ENCODE measurements at regions not wholly inside any gene's neighbourhood (a gene's known extent, or its start where the extent isn't known, plus 50 kb on each side); places are given as distances from the start of the nearest gene placed in this dataset.

DNA sequence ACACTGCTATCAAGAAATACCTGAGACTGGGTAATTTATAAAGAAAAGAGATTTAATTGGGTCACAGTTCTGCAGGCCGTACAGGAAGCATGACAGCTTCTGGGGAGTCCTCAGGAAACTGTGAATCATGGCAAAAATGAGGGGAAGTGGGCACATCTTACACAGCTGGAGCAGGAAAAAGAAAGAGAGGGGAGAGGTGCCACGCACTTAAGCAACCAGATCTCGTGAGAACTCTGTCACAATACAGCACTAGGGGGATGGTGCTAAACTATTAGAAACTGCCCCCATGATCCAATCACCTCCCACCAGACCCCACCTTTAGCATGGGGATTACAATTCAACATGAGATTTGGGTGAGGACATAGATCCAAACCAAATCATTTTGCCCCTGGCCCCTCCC lies 105.5 kb upstream of the CPLX2 start:
- DNase-seq (ENCODE audit: low spot score), result no peak

DNA sequence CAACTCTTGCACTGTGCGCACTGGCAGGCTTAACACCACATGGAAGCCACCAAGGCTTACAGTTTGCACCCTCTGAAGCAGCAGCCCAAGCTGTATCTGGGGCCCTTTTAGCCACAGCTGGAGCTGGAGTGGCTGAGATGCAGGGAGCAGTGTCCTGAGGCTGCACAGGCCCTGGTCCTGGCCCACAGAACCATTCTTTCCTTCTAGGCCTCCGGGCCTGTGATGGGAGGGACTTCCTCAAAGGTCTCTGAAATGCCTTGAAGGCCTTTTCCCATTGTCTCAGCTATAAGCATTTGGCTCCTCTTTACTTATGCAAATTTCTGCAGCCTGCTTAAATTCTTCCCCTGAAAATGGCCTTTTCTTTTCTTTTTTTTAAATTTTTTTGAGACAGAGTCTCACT lies 104.4 kb upstream of the CPLX2 start:
- no peak for DNase-seq (ENCODE audit: low spot score)

DNA sequence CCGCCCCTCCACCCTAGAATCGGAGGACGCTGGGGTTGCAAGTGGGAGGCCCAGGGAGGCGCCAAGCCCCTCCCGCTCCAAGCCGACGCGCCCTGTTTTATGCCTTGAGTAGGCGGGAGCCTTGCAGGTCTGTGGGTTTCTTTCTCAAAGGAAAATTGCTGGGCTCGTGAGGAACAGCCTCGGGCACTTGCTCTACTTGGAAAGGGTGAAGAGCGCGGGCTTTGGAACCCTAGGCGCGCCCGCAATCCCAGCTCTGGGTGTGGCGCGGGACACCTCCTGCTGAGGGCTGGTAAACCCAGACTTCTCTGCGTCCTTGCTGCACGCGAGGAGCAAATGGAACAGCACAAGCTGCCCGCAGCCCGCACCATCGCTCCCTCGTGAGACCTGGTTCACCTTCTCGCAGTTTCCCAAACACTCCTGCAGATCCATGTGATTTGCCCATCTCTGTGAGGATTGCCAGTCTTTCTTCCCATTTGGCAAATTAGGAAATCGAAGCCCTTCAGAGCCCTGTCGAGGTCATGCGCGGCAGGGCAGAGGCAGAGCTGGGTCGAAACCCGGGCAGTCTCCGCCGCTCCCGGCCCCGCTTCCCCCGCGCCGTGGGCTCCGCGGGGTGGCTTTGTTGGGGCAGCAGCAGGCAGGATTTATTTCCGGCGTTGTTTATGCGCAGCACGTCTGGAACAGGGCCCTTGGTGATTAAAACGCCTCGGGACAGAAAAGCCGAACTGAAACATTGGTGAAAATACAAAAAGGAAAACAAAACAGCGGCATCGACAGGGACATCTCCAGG lies 98.4 kb upstream of the CPLX2 start:
- no peak for DNase-seq (ENCODE audit: low spot score)

DNA sequence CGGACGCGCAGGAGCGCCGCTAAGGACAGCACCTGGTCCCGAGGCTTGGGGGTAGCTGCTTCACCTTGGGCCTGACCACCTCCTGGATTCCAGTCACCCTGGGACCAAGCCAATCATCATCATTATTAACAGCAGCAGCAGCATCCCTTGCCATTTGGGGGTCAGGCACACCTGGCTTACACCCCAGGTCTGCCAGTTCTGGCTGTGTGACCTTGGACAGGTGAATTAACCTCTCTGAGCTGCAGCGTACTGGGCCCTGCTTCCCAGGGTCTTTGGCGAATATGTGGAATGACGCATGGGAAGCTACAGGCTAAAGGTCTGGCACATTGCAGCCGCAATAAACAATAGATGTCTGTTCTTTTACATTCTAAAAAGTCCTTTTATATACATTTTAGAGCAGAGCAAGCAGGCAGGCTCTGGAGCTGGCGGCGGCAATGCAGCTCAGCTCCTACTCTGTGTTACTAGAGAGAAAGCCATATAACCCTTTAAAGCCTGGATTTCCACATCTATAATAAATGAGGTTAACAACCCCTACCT lies 97.8 kb upstream of the CPLX2 start:
- DNase-seq (ENCODE audit: low spot score), result no peak

DNA sequence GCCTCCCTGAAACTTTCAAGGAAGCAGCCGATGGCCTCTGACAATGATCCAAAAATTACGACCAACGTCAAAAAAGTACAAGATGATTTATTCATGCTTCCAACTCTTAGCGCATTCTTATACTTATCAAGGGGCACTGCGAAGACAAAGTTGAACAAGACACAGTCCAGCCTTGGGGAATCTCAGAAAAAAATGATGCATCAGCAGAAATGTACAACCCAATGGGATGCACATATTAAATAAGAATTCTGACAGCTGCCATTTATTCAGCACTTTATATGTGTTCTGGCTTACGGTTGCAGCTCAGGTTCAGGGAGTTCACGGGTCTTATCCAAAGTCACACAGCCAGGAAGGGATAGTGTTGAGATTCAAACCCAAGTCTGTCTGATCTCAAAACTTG lies 96.0 kb upstream of the CPLX2 start:
- DNase-seq (ENCODE audit: low spot score), result no peak

DNA sequence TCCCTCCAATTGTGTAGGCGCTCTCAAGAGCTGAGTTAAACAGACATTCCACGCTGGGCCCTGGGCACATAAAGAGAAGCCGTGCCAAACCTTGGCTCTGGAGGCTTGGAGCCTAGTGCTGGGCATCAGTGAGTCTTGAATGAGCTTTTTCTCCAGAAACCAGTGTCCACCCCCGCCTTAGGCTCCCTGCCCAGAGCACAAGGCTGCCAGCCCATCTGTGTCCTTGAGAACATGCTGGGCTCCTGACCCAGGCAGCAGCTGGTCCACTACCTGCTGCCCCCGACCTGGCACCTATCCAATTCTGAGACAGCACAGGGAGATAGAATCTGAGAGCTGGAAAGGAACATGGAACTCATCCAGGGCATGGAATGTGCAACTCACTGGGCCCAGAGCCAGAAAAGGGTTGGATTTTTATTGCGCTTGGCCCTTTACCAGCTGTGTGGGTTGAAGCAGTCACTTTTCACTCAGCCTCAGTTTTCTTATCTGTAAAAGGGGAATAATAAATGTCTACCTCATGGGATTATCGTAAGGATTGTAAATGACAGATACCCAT lies 92.4 kb upstream of the CPLX2 start:
- no peak for DNase-seq (ENCODE audit: low spot score)

DNA sequence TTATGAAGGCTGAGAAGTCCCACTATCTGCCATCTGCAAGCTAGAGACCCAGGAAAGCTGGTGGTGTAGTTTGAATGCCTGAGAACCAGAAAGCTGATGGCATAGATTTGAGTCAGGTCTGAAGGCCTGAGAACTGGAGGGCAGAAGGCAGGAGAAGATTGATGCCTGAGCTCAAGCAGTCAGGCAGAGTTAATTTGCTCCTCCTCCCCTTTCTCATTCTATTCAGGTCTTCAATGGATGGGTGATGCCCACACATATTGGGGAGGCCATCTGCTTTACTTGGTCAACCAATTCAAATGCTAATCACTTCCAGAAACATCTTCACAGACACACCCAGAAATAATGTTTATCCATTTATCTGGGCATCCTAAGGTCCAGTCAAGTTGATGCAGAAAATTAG lies 87.6 kb upstream of the CPLX2 start:
- DNase-seq (ENCODE audit: low spot score), result no peak

DNA sequence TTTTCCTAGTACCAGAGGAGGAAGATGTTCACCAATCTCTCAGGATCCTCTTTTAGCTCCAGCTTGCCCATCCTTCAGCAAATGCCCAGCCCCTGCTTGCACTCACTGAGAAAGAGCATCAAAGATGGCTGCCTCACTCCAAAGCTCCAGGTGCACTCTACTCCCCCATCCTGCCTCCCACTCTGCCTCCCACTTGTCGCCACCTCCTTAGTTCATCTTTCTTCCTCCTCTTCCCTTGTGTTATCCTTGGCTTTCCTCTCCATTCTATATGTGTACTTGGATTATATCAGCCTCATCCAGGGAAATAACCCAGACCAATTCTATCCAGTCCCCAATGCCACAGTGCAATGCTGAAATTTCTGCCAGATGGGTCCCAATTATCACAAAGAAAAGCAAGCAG lies 87.1 kb upstream of the CPLX2 start:
- DNase-seq (ENCODE audit: low spot score), result no peak

DNA sequence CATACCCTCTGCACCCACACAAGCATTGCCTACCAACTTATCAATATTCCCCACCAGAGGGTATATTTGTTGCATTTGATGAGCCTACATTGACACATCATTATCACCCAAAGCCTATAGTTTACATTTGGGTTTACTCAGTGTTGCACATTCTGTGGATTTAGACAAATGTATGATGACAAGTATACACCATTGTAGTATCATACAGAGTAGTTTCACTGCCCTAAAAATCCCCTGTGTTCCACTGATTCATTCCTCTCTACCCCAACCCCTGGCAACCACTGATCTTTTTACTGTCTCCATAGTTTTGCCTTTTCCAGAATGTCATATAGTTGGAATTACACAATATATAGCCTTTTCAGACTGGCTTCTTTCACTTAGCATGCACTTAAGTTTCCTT lies 85.7 kb upstream of the CPLX2 start:
- no peak for DNase-seq (ENCODE audit: low spot score)

DNA sequence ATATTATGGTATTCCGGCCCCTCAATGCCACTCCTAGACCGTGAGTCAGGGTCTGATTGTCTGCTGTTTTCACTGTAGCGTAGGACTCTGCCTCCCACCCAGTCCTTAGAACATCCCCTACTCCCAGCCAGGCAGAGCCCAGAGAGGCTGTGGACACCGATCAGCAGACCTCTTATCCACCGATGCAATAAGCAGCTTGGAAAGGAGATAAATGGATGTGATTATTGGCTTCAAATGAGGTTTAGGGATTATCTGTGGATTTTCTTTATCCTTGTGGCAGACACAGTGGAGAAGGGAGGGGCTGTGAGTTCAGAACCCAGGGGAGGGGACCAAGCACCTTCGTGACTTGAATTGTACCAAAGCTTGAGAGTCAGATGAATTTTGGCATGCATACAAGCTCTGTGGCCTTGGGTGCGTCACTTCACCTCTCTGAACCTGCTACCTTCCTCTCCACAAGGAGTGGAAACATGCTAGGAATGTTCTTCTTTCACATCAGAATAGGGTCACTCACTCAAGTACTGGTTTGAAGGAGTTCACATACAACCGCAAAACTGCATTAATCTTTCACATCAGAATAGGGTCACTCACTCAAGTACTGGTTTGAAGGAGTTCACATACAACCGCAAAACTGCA lies 83.1 kb upstream of the CPLX2 start:
- no peak for DNase-seq (ENCODE audit: low spot score)

DNA sequence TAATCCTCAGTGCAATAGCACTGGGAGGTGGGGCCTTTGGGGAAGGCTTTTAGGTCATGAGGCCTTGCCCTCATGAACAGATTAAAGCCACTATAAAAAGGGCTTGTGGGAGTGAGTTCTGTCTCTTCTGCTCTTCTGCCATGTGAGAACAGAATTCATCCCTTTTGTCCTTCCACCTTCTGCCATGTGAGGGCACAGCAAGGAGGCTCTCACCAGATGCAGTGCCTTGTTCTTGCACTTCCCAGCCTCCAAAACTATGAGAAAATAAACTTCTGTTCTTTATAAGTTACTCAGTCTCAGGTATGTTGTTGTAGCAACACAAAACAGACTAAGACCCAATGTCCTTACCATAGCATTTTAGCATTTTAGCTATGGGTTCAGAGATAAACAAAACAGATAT lies 81.7 kb upstream of the CPLX2 start:
- no peak for DNase-seq (ENCODE audit: low spot score)

DNA sequence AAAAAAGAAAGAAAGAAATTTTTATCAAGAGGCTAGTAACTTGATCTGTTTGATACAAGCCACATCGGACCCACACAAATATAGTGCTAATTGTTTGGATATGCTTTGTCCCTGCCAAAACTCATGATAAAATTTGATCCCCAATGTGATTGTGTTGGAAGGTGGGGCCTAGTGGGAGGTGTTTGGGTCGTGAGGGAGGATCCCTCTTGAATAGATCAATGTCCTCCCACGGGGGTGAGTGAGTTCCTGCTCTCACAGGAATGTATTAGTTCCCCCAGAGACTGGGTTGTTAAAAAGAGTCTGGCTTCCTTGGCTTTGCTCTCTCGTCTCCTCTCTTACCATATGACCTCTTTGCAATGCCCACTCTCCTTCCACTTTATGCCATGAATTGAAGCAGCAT lies 80.6 kb upstream of the CPLX2 start:
- no peak for DNase-seq (ENCODE audit: low spot score)

DNA sequence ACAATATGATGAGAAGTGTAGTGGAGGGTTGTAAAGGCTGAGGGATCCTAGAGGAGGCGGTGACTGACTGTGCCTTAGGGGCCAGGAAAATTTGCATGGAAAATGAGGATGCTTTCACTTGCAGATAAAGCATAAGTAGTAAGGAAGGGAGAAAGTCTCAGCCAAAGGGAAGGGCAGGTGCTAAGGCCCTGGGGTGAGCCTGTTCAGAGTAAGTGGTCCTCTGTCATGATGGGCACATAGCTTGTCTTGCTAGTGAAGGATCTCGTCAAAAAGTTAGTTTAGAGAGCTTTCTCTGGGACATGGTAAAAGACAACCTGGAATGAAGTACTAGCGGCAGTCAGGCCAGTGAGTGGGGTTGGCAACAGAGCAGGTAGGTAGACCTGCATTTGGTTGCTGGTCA lies 75.4 kb upstream of the CPLX2 start:
- no peak for DNase-seq (ENCODE audit: low spot score)

DNA sequence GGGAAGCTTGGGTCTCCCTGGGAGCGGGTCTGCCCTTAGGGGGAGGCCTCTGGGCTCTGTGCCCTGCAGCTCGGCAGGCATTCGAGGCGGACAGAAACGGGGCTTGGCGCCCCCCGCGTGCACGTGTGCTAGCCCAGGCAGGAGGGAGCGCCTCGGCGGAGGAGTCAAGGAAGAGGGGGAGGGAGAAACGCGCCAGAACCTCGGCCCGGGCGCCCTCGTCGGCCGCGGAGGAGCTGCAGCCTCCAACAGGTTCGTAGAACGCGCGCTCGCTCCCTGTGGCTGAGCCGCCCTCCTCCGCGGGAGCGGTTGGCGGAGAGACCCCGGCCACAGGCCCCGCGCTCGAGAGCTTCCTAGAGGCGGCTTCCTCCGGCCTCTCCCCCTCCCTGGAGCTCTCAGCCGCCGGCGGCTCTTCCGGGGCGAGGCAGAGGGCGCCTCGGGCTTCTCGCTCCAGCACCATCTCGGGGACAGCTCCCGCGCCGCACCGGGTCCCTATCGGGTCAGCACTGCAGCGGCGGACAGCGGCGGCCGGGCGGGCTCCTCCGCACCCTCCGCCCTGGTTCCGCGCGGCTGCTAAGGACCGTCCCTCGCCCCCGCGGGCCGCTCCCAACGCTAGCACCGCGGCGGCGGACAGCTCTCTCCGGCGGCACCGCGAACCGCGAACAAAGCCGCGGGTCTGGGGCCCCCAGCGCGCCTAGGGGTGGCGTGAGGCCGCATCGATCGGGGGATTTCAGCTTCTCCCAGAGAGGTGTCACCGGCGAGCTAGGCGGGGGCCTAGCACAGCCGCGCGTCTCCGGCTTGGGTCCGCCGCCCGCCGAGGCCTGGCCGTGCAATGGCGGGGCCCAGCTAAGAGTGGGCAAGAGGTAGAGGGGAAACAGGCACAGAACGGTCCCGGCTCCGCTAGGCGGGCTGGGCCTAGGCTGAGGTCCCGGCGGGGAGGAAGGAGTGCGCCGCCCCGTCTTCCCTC lies 74.6 kb upstream of the CPLX2 start:
- DNase-seq (ENCODE audit: low spot score), result peak; percentile 95

DNA sequence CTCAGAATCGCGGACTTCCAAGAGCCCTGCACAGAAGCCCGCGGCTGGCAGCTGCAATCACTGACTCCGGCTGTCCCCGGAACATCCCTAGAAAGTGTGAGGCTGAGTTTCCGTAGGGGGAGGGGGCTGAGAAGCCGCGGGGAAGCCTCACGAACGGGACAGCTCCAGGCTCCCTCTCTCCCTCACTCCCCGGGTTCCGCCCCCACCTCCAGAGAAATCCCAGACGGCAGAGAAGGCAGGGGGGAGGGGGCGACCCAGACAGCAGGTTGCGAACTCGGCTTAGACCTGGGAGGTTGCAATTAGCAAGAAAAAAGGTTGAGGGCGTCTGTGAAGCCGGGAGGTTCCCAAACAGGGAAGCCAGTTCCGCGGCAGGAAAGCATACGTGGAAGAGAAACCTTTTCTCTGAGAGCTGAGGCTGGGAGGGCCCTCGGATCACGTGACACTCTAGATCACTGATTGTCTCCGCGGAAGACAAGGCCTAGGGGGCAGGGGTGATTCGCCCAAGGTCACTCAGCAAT lies 73.8 kb upstream of the CPLX2 start:
- no peak for DNase-seq (ENCODE audit: low spot score)

DNA sequence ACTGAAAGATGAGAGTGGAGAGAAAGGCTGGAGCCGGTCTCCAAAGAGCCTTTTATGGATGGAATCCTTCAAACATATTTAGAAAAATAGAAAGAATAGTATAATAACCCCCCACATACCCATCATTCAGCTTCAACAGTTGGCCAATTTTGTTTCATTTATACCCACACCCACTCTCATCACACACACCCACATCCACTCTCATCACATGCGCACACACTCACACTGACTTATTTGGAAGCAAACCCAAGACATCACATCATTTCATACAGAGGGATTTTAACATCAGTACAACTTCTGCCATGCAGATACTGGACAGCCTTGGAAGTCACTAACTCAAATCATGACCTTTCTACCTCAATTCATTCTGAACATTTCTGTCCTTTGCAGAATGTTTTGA lies 72.8 kb upstream of the CPLX2 start:
- no peak for DNase-seq (ENCODE audit: low spot score)

DNA sequence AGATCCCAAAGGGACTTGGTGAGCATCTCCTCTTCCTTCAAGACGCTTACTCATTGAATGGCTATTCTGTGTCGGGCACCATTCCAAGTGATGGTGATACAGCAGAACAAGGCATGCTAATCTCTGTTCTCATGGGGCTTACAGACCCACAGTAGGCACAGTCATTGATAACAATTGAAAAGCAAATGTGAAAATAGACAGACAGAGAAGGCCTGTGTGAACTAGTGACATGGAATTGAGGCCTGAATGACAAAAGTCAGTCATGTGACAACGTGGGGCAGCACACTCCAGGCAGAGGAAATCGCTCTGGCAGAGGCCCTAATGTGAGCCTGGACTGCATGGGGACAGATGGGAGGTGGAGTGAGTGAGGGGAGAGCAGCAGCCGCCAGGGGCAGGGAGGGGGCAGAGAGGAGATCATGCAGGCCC lies 70.7 kb upstream of the CPLX2 start:
- peak; percentile 24 for DNase-seq (ENCODE audit: low spot score)

DNA sequence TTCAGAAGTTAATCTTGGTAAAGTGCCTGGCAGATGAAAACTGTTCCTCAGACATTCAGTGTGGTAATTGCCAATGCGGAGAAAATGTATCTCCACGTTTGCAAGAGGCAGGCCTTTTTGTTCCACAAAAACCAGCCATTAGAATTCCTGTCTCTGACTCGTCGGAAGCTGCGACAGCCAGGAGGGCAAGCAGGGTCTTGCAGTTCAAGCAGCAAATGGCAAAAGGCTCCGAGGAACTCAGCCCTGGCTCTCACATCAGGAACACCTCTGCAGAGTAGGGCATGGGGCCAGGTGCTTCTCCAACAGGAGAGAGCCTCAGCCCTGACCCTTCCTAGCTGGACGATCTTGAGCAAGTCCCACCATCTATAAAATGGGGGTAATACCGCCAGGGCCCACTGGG lies 69.0 kb upstream of the CPLX2 start:
- DNase-seq (ENCODE audit: low spot score), result no peak

DNA sequence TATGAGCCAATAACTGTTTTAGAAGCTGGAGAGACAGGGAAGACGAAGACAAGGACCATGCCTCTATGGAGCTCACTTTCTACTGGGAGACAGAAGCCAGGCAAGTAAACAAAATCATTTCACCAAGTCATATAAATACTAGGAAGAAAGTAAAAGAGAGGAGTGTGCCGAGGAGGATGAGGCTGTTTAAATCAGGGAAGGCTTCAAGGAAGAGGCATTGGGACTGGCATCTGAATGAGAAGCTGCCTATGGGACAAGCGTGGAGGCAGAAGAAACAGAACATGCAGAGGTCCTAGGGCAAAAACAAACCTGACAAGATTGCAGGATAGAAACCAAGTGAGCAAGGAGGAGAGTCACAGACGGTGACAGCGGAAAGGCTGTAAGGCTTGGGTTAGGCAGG lies 68.1 kb upstream of the CPLX2 start:
- no peak for DNase-seq (ENCODE audit: low spot score)

DNA sequence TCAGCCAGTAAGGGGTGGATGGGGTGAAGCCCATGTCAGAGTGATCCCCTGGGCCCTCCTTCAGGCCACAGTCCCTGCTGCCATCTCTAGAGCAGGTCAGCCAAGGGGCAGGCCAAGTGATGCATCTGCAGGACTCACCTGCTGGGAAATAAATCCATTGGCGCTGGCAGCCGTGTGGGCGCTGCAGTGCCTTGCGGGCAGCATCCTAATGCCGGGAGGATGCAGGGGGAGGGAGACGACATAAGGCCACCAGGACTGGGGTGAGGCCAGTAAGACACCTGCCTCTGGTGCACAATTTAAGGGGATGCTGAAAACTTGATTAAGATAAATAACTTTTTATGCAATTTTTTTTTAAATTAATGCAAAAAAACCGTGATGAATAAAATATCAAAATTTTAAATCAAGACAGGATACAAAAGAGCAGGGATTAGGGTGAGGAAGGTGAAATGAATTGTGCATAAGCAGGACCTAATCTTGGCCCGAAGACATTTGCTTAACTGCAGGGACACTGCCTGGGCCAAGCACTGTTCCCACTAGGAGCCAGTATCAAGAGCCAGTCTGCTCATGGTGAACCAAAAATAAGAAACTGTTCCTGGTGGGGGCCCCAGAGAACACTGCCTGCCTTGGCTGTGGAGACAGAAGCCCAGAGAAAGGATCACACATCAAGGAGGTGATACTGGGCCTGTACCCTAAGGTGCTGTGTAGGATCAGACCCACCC lies 67.5 kb upstream of the CPLX2 start:
- DNase-seq (ENCODE audit: low spot score), result no peak

DNA sequence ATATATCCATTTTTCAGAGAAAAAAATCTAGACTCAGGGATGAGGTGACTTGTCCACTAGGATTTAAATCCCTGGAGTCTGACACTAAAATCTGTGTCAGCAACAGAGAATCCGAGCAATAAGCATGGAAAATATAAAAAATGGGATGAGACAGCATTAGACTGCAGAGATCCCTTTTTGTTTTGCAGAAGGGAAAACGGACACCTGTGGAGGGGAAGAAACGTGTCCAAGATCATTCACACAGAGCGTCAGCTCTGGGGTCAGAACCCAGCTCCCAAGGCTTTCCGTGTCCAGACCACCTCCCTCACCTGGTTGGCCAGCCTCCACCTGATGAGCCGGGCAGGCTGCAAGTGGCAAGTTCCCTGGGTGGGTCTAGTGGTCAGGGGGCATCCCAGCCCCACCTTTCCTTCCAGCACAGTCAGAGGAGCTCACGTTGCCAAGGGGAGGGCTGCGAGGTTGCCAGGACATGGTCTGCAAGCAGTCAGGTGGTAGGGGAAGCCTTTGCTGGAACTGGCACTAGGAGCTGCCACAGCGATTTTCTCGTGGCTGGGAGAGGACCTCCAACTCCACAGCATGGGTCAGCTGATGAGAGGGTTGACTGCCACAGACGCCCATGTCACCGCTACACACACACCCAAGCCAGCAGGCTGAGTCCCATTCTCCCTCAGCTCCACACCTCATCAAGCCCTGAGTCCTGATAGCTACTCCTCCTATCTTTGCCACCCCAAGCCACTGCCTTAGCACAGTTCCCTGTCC lies 65.9 kb upstream of the CPLX2 start:
- no peak for DNase-seq (ENCODE audit: low spot score)
